Epithelial cell of proximal tubule (primary cell): ENCODE measurements at regions not wholly inside any gene's neighbourhood (a gene's known extent, or its start where the extent isn't known, plus 50 kb on each side); places are given as distances from the start of the nearest gene placed in this dataset.

Experiments
- DNase-seq: peaks from one replicate; pipeline ENCODE4 v3.0.0-alpha.2; 2011; ENCODE audit warnings: low read depth
- H3K4me3 ChIP-seq: 2 replicates; pipeline ENCODE4 v1.5.1; 2011; ENCODE audit warnings: low read depth, mild to moderate bottlenecking, low read length
- TF ChIP-seq, protein P1 (sequence below): conservative IDR thresholded peaks from 2 replicates; pipeline ENCODE4 v1.5.1; 2012; ENCODE audit warnings: low read depth, mild to moderate bottlenecking, low read length

DNA sequence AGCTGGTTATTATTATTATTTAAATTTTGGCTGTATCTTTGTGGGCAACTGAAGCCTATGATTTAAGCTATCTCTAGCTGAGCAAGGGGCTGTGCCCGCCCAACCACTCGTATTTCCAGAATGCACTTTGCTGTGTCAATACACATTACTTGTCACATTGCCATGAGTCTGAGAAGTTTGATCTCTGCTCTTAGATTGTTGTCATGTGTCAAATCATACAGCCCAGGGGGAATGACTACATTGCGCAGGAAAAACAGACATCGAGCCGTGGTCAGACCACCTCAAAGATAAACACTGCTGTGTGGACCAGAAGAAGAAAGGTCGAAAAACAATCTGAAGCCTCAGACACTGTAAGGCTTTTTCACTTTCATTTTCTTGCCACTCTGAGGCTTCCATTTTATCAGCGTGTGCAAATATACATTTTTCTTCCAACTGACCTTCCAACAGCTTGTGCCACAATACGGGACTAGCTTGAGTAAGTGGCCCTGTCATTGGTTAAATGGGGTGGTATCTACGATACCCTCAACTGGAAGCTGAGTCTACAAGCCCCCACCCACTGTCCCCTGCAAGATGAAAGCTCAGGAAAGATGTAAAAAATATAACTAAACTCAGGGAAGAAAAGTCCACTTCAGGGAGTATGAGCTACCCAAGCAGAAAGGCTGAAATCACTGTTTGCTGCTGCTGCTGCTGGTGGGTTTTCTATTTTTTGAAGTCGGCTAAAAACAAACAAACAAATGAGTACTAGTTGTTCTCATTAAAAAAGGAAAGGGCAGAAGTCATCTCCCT is 603.0 kb downstream of the BNC2 start:
- no peak for DNase-seq
- TF ChIP-seq, protein P1, sequence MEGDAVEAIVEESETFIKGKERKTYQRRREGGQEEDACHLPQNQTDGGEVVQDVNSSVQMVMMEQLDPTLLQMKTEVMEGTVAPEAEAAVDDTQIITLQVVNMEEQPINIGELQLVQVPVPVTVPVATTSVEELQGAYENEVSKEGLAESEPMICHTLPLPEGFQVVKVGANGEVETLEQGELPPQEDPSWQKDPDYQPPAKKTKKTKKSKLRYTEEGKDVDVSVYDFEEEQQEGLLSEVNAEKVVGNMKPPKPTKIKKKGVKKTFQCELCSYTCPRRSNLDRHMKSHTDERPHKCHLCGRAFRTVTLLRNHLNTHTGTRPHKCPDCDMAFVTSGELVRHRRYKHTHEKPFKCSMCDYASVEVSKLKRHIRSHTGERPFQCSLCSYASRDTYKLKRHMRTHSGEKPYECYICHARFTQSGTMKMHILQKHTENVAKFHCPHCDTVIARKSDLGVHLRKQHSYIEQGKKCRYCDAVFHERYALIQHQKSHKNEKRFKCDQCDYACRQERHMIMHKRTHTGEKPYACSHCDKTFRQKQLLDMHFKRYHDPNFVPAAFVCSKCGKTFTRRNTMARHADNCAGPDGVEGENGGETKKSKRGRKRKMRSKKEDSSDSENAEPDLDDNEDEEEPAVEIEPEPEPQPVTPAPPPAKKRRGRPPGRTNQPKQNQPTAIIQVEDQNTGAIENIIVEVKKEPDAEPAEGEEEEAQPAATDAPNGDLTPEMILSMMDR: no peak
- peak overlapping the region; percentile 34 for H3K4me3 ChIP-seq

DNA sequence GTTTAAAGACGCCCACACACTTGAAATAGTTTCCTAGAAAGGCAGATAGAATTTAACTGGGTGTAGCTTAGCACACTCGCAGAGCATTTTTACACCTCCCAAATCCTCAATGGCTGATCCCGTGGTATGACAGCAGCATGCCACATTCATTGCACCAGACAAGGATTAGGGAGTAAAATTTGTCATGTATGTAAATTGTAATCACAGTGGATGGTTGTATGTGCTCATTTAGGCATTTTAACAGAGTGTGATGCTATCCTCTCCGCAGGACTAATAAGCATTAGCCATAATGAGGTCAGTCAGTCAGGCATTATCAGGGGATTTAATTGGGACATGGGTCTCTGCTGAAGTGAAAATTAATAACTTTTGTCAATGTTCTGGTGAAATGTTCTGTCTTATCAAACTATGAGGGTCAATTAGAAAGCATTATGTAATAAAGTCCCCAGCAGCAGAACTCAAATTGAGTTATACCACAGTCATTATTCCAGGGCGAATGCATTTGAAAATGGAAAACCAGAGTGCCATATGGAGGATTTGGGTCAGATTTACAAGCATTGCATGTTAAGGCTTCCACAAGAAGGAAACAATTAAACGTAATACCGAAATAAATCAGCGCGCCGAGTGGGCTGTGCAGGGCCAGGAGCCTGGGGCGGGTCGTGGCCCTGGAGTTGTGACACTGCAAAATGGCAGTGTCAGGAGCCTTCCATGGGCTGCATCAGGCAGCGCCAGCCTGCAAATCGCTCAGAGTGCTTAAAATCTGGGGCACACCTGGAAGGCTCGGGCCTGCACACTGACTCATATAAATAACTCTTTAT is 602.2 kb downstream of the BNC2 start:
- DNase-seq: no peak
- no peak overlapping the region for H3K4me3 ChIP-seq
- TF ChIP-seq, protein P1: no peak

DNA sequence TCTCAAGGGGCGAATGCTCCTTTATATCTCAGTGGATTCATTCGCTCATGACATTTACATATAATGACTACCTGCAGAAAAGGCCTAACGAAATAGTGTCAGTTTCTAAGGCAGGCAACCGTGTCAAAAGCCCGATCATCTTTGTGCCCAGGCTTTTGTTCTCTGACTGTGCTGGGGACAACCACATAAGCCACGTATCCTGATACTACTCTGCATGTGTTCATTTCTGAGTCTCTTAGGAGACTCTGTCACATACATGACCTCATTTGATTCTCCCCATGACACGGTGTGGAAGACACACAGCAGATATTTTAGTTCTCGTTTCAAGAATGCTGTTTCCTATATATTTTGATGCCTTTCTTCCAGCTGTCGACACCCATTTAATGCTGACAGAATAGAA is 598.5 kb downstream of the BNC2 start:
- DNase-seq: no peak
- TF ChIP-seq, protein P1: no peak
- no peak overlapping the region for H3K4me3 ChIP-seq

DNA sequence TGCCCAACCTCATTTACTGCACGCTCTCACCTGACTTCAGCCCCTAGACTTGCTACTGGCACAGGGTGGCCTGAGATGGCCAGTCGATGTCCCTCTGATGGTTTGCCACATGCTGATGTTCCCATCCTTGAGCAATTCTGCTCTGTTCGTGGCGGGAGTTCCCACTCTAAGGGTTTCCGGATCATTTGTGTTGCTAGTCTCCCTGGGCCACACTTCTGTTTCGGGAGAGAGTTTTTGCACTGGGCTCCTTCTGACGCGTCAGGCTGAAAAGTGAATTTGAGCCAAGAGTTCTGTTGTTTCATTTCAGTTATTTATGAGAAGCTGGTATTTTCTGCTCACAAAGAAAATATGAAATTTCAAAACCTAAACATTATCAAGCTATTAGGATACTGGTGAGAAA is 597.7 kb downstream of the BNC2 start:
- H3K4me3 ChIP-seq: no peak overlapping the region
- TF ChIP-seq, protein P1: no peak
- no peak for DNase-seq

DNA sequence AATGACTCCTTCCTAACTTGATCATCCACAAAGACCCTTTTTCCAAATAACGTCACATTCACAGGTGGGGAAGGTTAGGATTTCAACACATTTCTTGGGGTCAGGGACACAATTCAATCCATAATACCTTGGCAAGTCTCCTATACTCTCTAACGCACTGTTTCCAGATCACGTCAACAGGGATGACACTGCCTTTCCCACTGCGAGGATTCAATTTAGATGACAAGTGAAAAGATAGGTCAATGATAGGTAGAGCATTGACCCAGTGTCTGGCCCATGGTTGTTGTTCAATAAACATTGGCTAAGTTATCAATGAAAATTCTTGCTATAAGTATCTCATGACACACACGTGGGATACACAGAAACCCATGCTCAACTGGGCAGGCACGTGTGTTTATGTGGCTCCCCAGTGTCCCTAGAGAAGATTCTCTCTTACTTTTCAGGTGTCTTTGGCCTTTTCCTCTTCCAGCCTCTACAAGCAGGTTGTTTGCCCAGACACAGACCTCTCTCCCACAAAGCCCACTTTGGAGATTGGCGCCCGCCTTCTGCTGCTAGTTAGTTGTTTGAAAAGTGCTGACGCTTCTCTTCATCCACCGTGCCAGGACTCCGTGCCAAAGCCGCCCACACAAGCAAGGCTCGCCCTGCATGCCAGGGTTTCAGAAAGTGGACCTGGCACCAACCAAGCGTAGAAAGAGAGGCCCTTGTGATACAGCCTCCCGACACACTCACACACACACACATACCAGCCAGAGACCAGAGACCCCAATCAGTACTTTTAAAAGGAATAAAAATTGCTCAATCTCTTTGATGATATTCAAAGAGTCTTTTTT is 594.5 kb downstream of the BNC2 start:
- peak; percentile 59 for DNase-seq
- H3K4me3 ChIP-seq: no peak overlapping the region
- TF ChIP-seq, protein P1: no peak

DNA sequence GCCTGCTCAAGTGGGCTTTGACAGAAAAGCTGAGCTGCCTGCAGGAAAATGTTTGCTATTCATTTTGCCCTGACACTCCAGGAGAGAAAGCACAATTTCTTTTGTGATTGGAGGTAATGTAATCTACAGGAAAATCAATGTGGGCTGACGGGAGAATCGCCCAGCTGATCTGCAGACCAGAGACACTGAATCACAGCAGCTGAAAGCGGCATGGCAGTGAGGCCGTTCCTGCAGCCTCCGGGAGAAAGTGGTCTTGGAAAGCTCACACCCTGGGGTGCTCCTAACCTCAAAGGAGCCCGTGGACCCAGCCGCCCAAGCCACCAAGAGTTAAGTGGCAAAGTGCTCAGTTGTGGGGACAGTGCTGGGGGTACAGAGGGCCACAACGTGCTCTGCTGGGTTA is 593.6 kb downstream of the BNC2 start:
- TF ChIP-seq, protein P1: no peak

More for the DNA sequence above, 593.6 kb downstream of the BNC2 start:
- no peak for DNase-seq
- H3K4me3 ChIP-seq: no peak overlapping the region
